HL-60 (cell line): ENCODE measurements at regions not wholly inside any gene's neighbourhood (a gene's known extent, or its start where the extent isn't known, plus 50 kb on each side); places are given as distances from the start of the nearest gene placed in this dataset.

ENCODE experiments used
- CTCF ChIP-seq: IDR thresholded peaks from one replicate; pipeline ENCODE4 v1.5.1; 2011; ENCODE audit warnings: low read length, control low read depth, inconsistent platforms; ENCODE audit not compliant: insufficient read depth
- POLR2AphosphoS5 ChIP-seq: IDR thresholded peaks from 2 replicates; pipeline ENCODE4 v1.6.1; 2012; ENCODE audit warnings: low read depth
- SPI1 ChIP-seq: IDR thresholded peaks from 2 replicates; pipeline ENCODE4 v1.6.1; 2012; ENCODE audit warnings: low read depth, mild to moderate bottlenecking, borderline replicate concordance

- TF ChIP-seq POLR2AphosphoS5 (no peak), CTCF (no peak), SPI1 (no peak)
Measured at GRCh38 chr1:4052657-4053056, 152.6 kb upstream of the C1orf174 start.
